CD4-positive, alpha-beta memory T cell (primary cell): ENCODE measurements at regions not wholly inside any gene's neighbourhood (a gene's known extent, or its start where the extent isn't known, plus 50 kb on each side); places are given as distances from the start of the nearest gene placed in this dataset.
"Not testable (repeated sequence)": the region's sequence is repeated elsewhere in the genome, so short reads cannot be mapped to it uniquely, and the experiment has no call there.

Experiments
- CTCF ChIA-PET: fragments of 350-600 bp; sonication (Branson Sonifier 250); formaldehyde crosslinking; loops from one replicate; lab custom pipeline; 2021; ENCODE audit warnings: inconsistent platforms; ENCODE audit not compliant: partially characterized antibody; lab: Charles Lee
- POLR2A ChIA-PET: fragments of 350-600 bp; sonication (Branson Sonifier 250); formaldehyde crosslinking; loops from one replicate; lab custom pipeline; 2021; ENCODE audit not compliant: partially characterized antibody; lab: Charles Lee
- DNase-seq, 5 donors: peaks; one replicate each; pipeline versions ENCODE4 v3.0.0 to v3.0.0-alpha.2; 2020 to 2022; ENCODE audit warnings: mixed read lengths in 1 of 5
- H3K27ac ChIP-seq: one replicate; pipeline ENCODE4 v1.7.0; 2013; ENCODE audit warnings: low read depth, low read length
- H3K27me3 ChIP-seq: 2 replicates; pipeline ENCODE4 v1.7.0; 2013; ENCODE audit warnings: mild to moderate bottlenecking, low read length, moderate library complexity; ENCODE audit not compliant: insufficient read depth
- H3K36me3 ChIP-seq: 2 replicates; pipeline ENCODE4 v1.7.0; 2013; ENCODE audit warnings: mild to moderate bottlenecking, low read length, moderate library complexity; ENCODE audit not compliant: insufficient read depth
- H3K4me1 ChIP-seq: 2 replicates; pipeline ENCODE4 v1.7.0; 2013; ENCODE audit warnings: mild to moderate bottlenecking, low read length, moderate library complexity; ENCODE audit not compliant: insufficient read depth
- H3K4me3 ChIP-seq, 2 donors: one replicate each; pipeline ENCODE4 v1.7.0; 2013; ENCODE audit warnings: low read length in 2 of 2, mild to moderate bottlenecking in 1 of 2
- H3K9me3 ChIP-seq, 2 donors: one replicate each; pipeline ENCODE4 v1.7.0; 2013; ENCODE audit warnings: low read length in 2 of 2, control low read depth in 1 of 2; ENCODE audit not compliant: control insufficient read depth in 1 of 2
- H3K27ac Mint-ChIP-seq, 7 donors: one replicate each; pipeline ENCODE4 v1.8.0; 2020 to 2021; ENCODE audit warnings: mixed read lengths in 7 of 7, mild to moderate bottlenecking in 6 of 7, inconsistent platforms in 3 of 7, moderate library complexity in 3 of 7
- H3K27me3 Mint-ChIP-seq, 2 donors: one replicate each; pipeline ENCODE4 v1.8.0; 2020 to 2021; ENCODE audit warnings: mixed read lengths in 2 of 2
- H3K36me3 Mint-ChIP-seq, 2 donors: one replicate each; pipeline ENCODE4 v1.8.0; 2020 to 2021; ENCODE audit warnings: mixed read lengths in 2 of 2, inconsistent platforms in 1 of 2, mild to moderate bottlenecking in 1 of 2
- H3K4me1 Mint-ChIP-seq, 4 donors: one replicate each; pipeline ENCODE4 v1.8.0; 2020 to 2021; ENCODE audit warnings: mixed read lengths in 4 of 4, mild to moderate bottlenecking in 1 of 4
- H3K4me3 Mint-ChIP-seq, 8 donors: one replicate each; pipeline ENCODE4 v1.8.0; 2020 to 2021; ENCODE audit warnings: mixed read lengths in 8 of 8, mild to moderate bottlenecking in 7 of 8, moderate library complexity in 6 of 8, inconsistent platforms in 3 of 8
- H3K9me3 Mint-ChIP-seq, 8 donors: one replicate each; pipeline ENCODE4 v1.8.0; 2020 to 2021; ENCODE audit warnings: mixed read lengths in 8 of 8, mild to moderate bottlenecking in 5 of 8, inconsistent platforms in 3 of 8, moderate library complexity in 1 of 8
- intact Hi-C: fragments of 100-400 bp; cut with micrococcal nuclease; formaldehyde crosslinking; loops from one replicate; pipeline ENCODE4 v1.15.1; 2023

DNA sequence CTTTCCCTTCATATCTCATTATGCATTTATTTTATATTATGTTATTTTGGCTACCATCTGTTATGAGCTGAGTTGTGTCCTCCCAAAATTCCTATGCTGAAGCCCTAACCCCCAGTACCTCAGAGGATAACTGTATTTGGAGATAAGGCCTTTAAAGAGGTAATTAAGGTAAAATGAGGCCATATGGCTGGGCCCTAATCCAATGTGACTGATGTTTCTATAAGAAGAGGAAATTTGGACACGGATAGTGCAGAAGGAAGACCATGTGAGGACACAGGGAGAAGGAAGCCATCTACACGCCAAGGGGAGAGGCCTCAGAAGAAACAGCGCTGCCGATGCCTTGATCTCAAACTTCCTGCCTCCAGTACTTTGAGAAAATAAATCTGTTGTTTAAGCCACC is 557.7 kb upstream of the CDH5 start:
- DNase-seq = no peak
- Mint-ChIP-seq H3K27ac (no peak overlapping the region), H3K9me3 (peaks cover 0 to 8% (median 2%) of the 10 kb centered on the region in 8 donors), H3K27me3 (peaks cover 0 to 5% of the 10 kb centered on the region in 2 donors), H3K4me3 (no peak overlapping the region), H3K36me3 (no peaks in the 10 kb centered on the region), H3K4me1 (no peaks in the 10 kb centered on the region)
- Histone ChIP-seq H3K27ac (no peak overlapping the region), H3K36me3 (no peaks in the 10 kb centered on the region), H3K27me3 (no peaks in the 10 kb centered on the region), H3K4me1 (no peaks in the 10 kb centered on the region), H3K9me3 (no peaks in the 10 kb centered on the region), H3K4me3 (no peak overlapping the region)
- ChIA-PET CTCF (no interaction called here), POLR2A (no interaction called here)
- intact Hi-C loops = no loop called here

DNA sequence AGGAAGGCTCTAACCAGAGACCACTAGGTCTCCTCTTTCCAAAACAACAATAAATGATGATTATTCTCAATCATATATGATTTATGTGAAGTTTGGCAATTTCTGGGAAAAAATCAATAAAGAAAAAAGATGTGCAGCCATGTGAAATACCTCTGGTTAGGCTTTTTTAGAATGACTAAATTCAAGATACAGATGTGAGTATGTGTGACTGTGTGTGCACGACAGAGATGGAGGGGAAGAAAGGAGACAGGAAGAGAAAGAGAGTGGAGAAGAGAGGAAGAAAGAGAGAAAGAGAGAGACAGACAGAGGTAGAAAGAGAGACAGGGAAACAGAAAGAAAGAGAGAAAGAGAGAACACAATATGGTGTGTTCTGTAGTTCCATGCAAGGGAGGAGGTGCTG is 558.6 kb upstream of the CDH5 start:
- Mint-ChIP-seq H3K9me3 (peaks cover 0 to 8% (median 2%) of the 10 kb centered on the region in 8 donors), H3K27ac (peak overlapping the region in 1 of 7 donors; percentile 1), H3K27me3 (peaks cover 0 to 5% of the 10 kb centered on the region in 2 donors), H3K4me1 (no peaks in the 10 kb centered on the region), H3K4me3 (no peak overlapping the region), H3K36me3 (no peaks in the 10 kb centered on the region)
- Histone ChIP-seq H3K27ac (no peak overlapping the region), H3K36me3 (no peaks in the 10 kb centered on the region), H3K4me3 (no peak overlapping the region), H3K27me3 (no peaks in the 10 kb centered on the region), H3K9me3 (no peaks in the 10 kb centered on the region), H3K4me1 (no peaks in the 10 kb centered on the region)
- intact Hi-C loops = no loop called here
- CTCF ChIA-PET = no interaction called here
- POLR2A ChIA-PET = no interaction called here
- DNase-seq = no peak

- H3K4me3 ChIP-seq, H3K4me1 Mint-ChIP-seq, H3K4me1 ChIP-seq, H3K9me3 ChIP-seq, DNase-seq, POLR2A ChIA-PET, CTCF ChIA-PET, H3K27ac ChIP-seq, H3K36me3 Mint-ChIP-seq, H3K27me3 Mint-ChIP-seq, H3K27me3 ChIP-seq, H3K36me3 ChIP-seq, H3K4me3 Mint-ChIP-seq, intact Hi-C loops, H3K27ac Mint-ChIP-seq: not testable (repeated sequence)
- peaks cover 0 to 10% (median 2%) of the 10 kb centered on the region in 8 donors for H3K9me3 Mint-ChIP-seq
These were observed 560.8 kb upstream of the CDH5 start for GRCh38 chr16:65805704-65806103.

DNA sequence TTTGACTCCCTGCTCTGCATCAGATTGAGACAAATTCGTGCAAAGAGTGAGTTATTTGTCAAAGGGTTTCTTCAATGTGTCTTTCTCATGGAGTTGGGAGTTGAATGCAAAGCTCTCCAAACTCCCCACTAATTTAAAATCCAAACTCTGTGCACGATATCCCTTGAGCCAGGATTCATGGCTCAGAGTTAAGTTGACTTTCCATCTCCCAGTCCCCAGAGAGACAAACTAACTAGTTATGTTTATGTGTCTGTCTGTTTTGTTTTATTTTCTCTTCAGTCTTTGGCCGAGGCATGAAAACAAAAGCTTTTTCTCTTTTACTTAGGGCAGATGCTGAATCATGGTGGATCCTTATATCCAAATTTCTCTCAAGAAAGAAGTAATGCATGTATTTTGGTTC is 570.0 kb upstream of the CDH5 start:
- Mint-ChIP-seq H3K4me3 (no peak overlapping the region), H3K9me3 (peaks cover 0 to 9% (median 2%) of the 10 kb centered on the region in 8 donors), H3K27me3 (peaks cover 0 to 4% of the 10 kb centered on the region in 2 donors), H3K36me3 (no peaks in the 10 kb centered on the region), H3K4me1 (no peaks in the 10 kb centered on the region), H3K27ac (no peak overlapping the region)
- Histone ChIP-seq H3K36me3 (no peaks in the 10 kb centered on the region), H3K27me3 (no peaks in the 10 kb centered on the region), H3K27ac (no peak overlapping the region), H3K9me3 (no peaks in the 10 kb centered on the region), H3K4me1 (no peaks in the 10 kb centered on the region), H3K4me3 (no peak overlapping the region)
- ChIA-PET POLR2A (no interaction called here), CTCF (no interaction called here)
- no peak for DNase-seq
- intact Hi-C loops = no loop called here

DNA sequence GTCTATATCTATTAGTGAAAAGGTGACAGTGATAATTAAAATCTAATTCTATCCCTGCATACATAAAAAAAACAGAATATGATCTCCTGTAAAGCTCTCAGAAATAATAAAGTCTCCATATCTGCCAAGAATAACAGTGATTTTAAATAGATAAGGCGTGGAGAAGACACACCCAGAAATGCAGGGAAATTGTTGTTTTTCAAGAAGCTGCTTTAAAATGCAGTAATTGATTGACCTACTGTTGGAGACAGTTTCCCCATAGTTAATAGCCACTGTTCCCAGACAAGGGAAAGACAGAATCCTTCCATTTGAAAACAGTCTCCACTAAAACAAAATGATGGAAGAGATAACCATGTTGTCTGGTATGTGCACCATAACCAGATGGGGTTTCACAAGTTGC is 571.5 kb upstream of the CDH5 start:
- no peak for DNase-seq
- Histone ChIP-seq H3K9me3 (no peaks in the 10 kb centered on the region), H3K4me1 (no peaks in the 10 kb centered on the region), H3K4me3 (no peak overlapping the region), H3K27me3 (no peaks in the 10 kb centered on the region), H3K36me3 (no peaks in the 10 kb centered on the region), H3K27ac (no peak overlapping the region)
- Mint-ChIP-seq H3K4me3 (no peak overlapping the region), H3K36me3 (no peaks in the 10 kb centered on the region), H3K27ac (no peak overlapping the region), H3K27me3 (peaks cover 0 to 4% of the 10 kb centered on the region in 2 donors), H3K9me3 (peaks cover 0 to 9% (median 2%) of the 10 kb centered on the region in 8 donors), H3K4me1 (no peaks in the 10 kb centered on the region)
- intact Hi-C loops = no loop called here
- ChIA-PET CTCF (no interaction called here), POLR2A (no interaction called here)

GRCh38 chr16:65793781-65794180 is 572.7 kb upstream of the CDH5 start:
- Mint-ChIP-seq H3K27ac (no peak overlapping the region), H3K9me3 (peaks cover 0 to 9% (median 2%) of the 10 kb centered on the region in 8 donors), H3K4me3 (no peak overlapping the region), H3K27me3 (peaks cover 0 to 4% of the 10 kb centered on the region in 2 donors), H3K4me1 (no peaks in the 10 kb centered on the region), H3K36me3 (no peaks in the 10 kb centered on the region)
- Histone ChIP-seq H3K4me3 (no peak overlapping the region), H3K27me3 (no peaks in the 10 kb centered on the region), H3K27ac (no peak overlapping the region), H3K4me1 (no peaks in the 10 kb centered on the region), H3K36me3 (no peaks in the 10 kb centered on the region), H3K9me3 (no peaks in the 10 kb centered on the region)
- DNase-seq = no peak
- intact Hi-C loops = no loop called here
- ChIA-PET CTCF (no interaction called here), POLR2A (interaction anchor here (0.6 kb wide), 1 partner anchor 13 kb away, joined by 3 read pairs; no protein-coding TSS in a partner anchor)

- H3K27ac ChIP-seq = no peak overlapping the region
- peaks cover 0 to 2% (median under 1%) of the 10 kb centered on the region in 8 donors for H3K9me3 Mint-ChIP-seq
- no peaks in the 10 kb centered on the region for H3K27me3 ChIP-seq
- no peak overlapping the region for H3K27ac Mint-ChIP-seq
- no peak overlapping the region for H3K4me3 Mint-ChIP-seq
- H3K36me3 Mint-ChIP-seq = no peaks in the 10 kb centered on the region
- no peak for DNase-seq
- H3K4me1 ChIP-seq = no peaks in the 10 kb centered on the region
- no peak overlapping the region for H3K4me3 ChIP-seq
- CTCF ChIA-PET = no interaction called here
- H3K27me3 Mint-ChIP-seq = peaks cover 0 to 4% of the 10 kb centered on the region in 2 donors
- H3K36me3 ChIP-seq = no peaks in the 10 kb centered on the region
- POLR2A ChIA-PET = no interaction called here
- intact Hi-C loops = no loop called here
- H3K9me3 ChIP-seq = no peaks in the 10 kb centered on the region
- no peaks in the 10 kb centered on the region for H3K4me1 Mint-ChIP-seq
These were observed 575.7 kb upstream of the CDH5 start for GRCh38 chr16:65790768-65791167.
